SHP77 treated with DMSO at 0.1 percent for 48 hours (cell line): ENCODE measurements at regions not wholly inside any gene's neighbourhood (a gene's known extent, or its start where the extent isn't known, plus 50 kb on each side); places are given as distances from the start of the nearest gene placed in this dataset.
"Not testable (repeated sequence)": the region's sequence is repeated elsewhere in the genome, so short reads cannot be mapped to it uniquely, and the experiment has no call there.

Experiments
- DNase-seq: peaks from one replicate; lab custom pipeline; 2025; lab: John Stamatoyannopoulos, UW

- DNase-seq: no peak
Measured at GRCh38 chr13:22749626-22750025, 431.2 kb upstream of the SGCG start.

- no peak for DNase-seq
Measured at GRCh38 chr13:22757530-22758120, 423.2 kb upstream of the SGCG start.

- no peak for DNase-seq
Measured at GRCh38 chr13:22758245-22758644, 422.5 kb upstream of the SGCG start.

- no peak for DNase-seq
Measured at GRCh38 chr13:22761709-22762108, 419.1 kb upstream of the SGCG start.

- no peak for DNase-seq
Measured at GRCh38 chr13:22765547-22765946, 415.2 kb upstream of the SGCG start.

- DNase-seq: no peak
Measured at GRCh38 chr13:22770891-22771290, 409.9 kb upstream of the SGCG start.

GRCh38 chr13:22773465-22773864, 407.3 kb upstream of the SGCG start:
- DNase-seq: no peak

- DNase-seq: no peak
Measured at GRCh38 chr13:22776394-22777186, 404.2 kb upstream of the SGCG start.

GRCh38 chr13:22777207-22777606, 403.6 kb upstream of the SGCG start:
- no peak for DNase-seq

- no peak for DNase-seq
Measured at GRCh38 chr13:22789027-22789593, 391.7 kb upstream of the SGCG start.

GRCh38 chr13:22789916-22790315, 390.9 kb upstream of the SGCG start:
- no peak for DNase-seq

- DNase-seq: no peak
Measured at GRCh38 chr13:22793598-22794134, 387.1 kb upstream of the SGCG start.

- no peak for DNase-seq
Measured at GRCh38 chr13:22800526-22801401, 380.0 kb upstream of the SGCG start.

GRCh38 chr13:22801402-22802003, 379.3 kb upstream of the SGCG start:
- no peak for DNase-seq

- DNase-seq: no peak
Measured at GRCh38 chr13:22812793-22813192, 368.0 kb upstream of the SGCG start.

GRCh38 chr13:22813531-22814377, 367.0 kb upstream of the SGCG start:
- DNase-seq: not testable (repeated sequence)

GRCh38 chr13:22814433-22814832, 366.3 kb upstream of the SGCG start:
- not testable (repeated sequence) for DNase-seq

- no peak for DNase-seq
Measured at GRCh38 chr13:22821589-22821988, 359.2 kb upstream of the SGCG start.

- no peak for DNase-seq
Measured at GRCh38 chr13:22825186-22825585, 355.6 kb upstream of the SGCG start.

- DNase-seq: no peak
Measured at GRCh38 chr13:22828081-22828480, 352.7 kb upstream of the SGCG start.

- DNase-seq: no peak
Measured at GRCh38 chr13:22836475-22836874, 344.3 kb upstream of the SGCG start.
